ENCODE measurements at regions not wholly inside any gene's neighbourhood (a gene's known extent, or its start where the extent isn't known, plus 50 kb on each side); places are given as distances from the start of the nearest gene placed in this dataset.
"Not testable (repeated sequence)": the region's sequence is repeated elsewhere in the genome, so short reads cannot be mapped to it uniquely, and the experiment has no call there.

DNA sequence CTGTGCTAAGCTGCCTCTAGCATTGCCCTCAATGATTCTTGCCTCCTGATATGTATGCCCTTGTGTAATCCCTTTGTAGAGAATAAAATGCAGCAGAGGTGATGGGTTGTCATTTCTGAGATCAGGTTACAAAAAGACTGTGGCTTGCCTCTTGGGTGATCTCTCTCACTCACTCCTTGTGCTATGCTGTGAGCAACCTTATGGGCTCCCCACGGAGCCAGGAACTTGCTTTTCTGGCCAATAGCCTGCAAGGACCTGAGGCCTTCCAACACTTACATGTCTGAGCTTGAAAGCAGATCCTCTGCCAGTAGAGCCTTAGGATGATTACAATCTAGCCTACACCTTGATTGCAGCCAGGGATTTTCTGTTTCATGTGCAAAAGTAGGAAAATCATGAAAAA lies 123.1 kb upstream of the XIRP2 start:
- no peaks in the 10 kb centered on the region for H3K36me3 Mint-ChIP-seq
- H3K4me3 Mint-ChIP-seq = no peak overlapping the region
- H3K4me1 Mint-ChIP-seq = no peaks in the 10 kb centered on the region
- H3K9me3 Mint-ChIP-seq = no peaks in the 10 kb centered on the region
- H3K27ac Mint-ChIP-seq = no peak overlapping the region
- H3K27me3 Mint-ChIP-seq = no peaks in the 10 kb centered on the region

DNA sequence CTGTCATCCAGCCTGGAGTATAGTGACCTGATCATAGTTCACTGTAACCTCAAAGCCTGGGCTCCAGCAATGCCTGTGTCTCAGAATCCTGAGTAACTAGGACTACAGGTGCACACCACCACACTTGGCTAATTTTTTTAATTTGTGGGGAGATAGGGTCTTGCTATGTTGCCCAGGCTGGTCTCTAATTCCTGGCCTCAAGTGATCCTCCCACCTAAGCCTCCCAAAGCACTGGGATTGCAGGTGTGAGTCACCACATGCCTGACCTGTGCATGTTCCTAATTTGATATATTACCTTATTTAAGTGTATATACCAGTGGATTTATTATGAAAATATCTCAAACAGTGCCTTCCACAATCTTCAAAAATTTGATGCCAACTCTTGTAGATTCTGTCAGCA lies 123.6 kb upstream of the XIRP2 start:
- Mint-ChIP-seq H3K9me3 (no peaks in the 10 kb centered on the region), H3K27me3 (no peaks in the 10 kb centered on the region), H3K36me3 (no peaks in the 10 kb centered on the region), H3K27ac (no peak overlapping the region), H3K4me1 (no peaks in the 10 kb centered on the region), H3K4me3 (no peak overlapping the region)

DNA sequence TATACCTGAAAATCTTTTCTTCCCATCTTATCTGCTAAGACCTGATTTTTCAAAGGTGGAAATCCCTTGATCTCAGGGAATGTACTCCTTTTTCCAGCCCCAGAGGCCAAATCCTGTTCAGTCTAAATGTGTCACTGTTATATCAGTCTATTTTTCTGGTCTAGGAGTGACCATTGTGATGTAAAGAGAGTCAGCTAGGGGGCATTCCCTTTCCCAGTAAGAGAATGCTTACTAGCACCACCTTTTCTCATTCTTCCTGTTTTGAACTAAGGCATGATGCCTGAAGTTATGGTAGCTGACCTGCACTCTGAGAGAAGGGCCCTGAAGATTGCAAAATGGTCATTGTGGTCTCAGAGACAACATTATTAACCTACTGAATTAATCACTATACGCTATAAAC lies 124.1 kb upstream of the XIRP2 start:
- no peaks in the 10 kb centered on the region for H3K9me3 Mint-ChIP-seq
- no peaks in the 10 kb centered on the region for H3K4me1 Mint-ChIP-seq
- H3K27me3 Mint-ChIP-seq = no peaks in the 10 kb centered on the region
- H3K36me3 Mint-ChIP-seq = no peaks in the 10 kb centered on the region
- no peak overlapping the region for H3K27ac Mint-ChIP-seq
- H3K4me3 Mint-ChIP-seq = no peak overlapping the region

DNA sequence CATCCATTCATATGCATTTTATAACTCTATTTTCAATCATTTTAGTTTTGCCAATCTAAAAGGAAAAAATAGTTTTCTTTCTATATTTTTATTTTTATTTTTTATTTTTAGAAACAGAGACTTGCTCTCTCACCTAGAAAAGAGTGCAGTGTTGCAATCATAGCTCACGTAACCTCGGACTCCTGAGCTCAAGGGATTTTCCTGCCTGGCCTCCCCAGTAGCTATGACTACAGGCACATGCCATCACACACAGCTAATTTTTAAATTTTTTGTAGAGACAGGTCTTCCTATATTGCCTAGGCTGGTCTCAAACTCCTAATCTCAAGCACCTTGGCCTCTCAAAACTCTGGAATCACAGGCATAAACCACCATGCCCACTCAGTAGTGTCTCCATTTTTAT lies 125.5 kb upstream of the XIRP2 start:
- no peaks in the 10 kb centered on the region for H3K27me3 Mint-ChIP-seq
- no peaks in the 10 kb centered on the region for H3K4me1 Mint-ChIP-seq
- H3K27ac Mint-ChIP-seq = no peak overlapping the region
- no peaks in the 10 kb centered on the region for H3K36me3 Mint-ChIP-seq
- no peak overlapping the region for H3K4me3 Mint-ChIP-seq
- no peaks in the 10 kb centered on the region for H3K9me3 Mint-ChIP-seq

DNA sequence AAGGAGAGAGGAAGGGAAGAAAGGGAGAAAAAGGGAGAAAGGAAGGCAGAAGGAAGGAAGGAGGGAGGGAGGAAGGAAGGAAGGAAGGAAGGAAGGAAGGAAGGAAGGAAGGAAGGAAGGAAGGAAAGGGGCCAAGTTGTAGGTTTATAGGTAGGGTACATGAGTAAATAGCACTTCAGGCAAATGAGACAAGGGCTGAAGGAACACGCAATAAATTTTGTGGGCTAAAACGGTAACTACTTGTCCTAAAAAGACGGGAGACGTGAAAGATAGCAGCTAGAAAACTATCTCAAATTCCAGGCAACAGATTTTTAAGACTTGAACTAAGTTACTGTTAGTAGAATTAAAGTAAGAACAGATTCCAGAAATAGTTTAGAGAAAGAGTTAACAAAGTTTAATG lies 129.3 kb upstream of the XIRP2 start:
- no peak overlapping the region for H3K4me3 Mint-ChIP-seq
- H3K9me3 Mint-ChIP-seq = no peaks in the 10 kb centered on the region
- no peaks in the 10 kb centered on the region for H3K4me1 Mint-ChIP-seq
- no peak overlapping the region for H3K27ac Mint-ChIP-seq
- H3K27me3 Mint-ChIP-seq = no peaks in the 10 kb centered on the region
- no peaks in the 10 kb centered on the region for H3K36me3 Mint-ChIP-seq

DNA sequence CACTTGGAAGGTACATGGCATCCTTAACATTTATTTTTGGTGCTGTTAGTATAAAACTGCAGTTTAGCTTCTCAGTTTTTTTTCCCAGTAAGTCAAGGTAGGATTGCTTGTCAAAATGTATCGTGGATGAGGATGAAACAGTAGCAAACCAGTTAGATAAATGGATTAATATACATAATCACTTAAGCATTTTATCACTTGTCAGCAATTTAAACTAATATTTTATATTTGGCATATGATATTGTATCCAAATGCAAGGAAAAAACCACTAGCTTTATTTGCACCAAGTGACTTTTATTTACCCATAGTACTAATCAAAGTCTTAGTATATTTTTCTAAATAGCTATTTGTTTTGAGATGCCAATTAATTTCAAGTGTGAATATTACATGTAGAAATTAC lies 137.7 kb upstream of the XIRP2 start:
- H3K36me3 Mint-ChIP-seq = no peaks in the 10 kb centered on the region
- no peaks in the 10 kb centered on the region for H3K27me3 Mint-ChIP-seq
- no peaks in the 10 kb centered on the region for H3K4me1 Mint-ChIP-seq
- H3K27ac Mint-ChIP-seq = no peak overlapping the region
- H3K9me3 Mint-ChIP-seq = peaks cover 10% of the 10 kb centered on the region
- no peak overlapping the region for H3K4me3 Mint-ChIP-seq

DNA sequence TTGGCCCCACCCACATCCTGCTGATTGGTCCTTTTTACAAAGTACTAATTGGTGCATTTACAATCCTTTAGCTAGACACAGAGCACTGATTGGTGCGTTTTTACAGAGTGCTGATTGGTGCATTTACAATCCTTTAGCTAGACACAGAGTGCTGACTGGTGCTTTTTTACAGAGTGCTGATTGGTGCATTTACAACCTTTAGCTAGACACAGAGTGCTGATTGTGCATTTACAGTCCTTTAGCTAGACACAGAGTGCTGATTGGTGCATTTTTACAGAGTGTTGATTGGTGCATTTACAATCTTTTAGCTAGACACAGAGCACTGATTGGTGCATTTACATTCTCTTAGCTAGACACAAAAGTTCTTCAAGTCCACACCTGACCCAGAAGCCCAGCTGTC lies 144.2 kb upstream of the XIRP2 start:
- not testable (repeated sequence) for H3K27me3 Mint-ChIP-seq, H3K36me3 Mint-ChIP-seq, H3K4me1 Mint-ChIP-seq, H3K27ac Mint-ChIP-seq, H3K4me3 Mint-ChIP-seq
- H3K9me3 Mint-ChIP-seq = peaks cover 20% of the 10 kb centered on the region

DNA sequence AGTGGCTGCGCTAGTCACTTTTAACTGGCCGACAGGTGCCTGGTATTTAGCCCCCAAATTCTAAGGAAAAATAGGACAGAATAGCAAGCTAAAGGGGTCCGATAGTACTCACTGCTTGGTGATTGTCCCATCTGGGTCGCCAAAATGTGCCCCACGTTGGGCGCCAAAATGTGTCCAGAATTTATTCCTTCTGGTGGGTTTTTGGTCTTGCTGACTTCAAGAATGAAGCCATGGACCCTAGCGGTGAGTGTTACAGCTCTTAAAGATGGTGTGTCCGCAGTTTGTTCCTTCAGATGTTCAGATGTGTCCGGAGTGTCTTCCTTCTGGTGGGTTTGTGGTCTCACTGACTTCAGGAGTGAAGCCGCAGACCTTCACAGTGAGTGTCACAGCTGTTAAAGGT lies 144.8 kb upstream of the XIRP2 start:
- H3K9me3 Mint-ChIP-seq = peaks cover 20% of the 10 kb centered on the region
- H3K4me1 Mint-ChIP-seq, H3K27me3 Mint-ChIP-seq, H3K27ac Mint-ChIP-seq, H3K4me3 Mint-ChIP-seq, H3K36me3 Mint-ChIP-seq: not testable (repeated sequence)

DNA sequence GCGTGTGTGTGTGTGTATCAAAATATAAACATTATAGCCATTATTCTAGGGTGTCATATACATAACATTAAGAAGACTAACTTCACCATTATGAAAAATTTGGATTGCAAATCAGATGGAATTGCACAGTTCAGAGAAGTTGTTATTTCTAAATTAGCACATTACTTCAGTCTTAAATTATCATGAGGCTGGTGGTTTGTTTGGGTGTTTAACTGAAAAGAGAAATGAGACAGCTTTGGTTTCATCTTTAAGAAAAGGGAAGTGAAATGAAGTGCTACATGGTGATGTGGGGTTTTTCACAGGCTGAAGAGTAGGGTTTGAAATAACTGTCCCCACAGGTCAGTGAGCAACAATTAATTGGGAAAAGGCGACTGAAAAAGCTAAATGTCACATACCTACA lies 161.2 kb upstream of the XIRP2 start:
- H3K4me1 Mint-ChIP-seq = no peaks in the 10 kb centered on the region
- no peak overlapping the region for H3K4me3 Mint-ChIP-seq
- H3K27ac Mint-ChIP-seq = no peak overlapping the region
- H3K9me3 Mint-ChIP-seq = peaks cover 9% of the 10 kb centered on the region
- no peaks in the 10 kb centered on the region for H3K36me3 Mint-ChIP-seq
- H3K27me3 Mint-ChIP-seq = no peaks in the 10 kb centered on the region

DNA sequence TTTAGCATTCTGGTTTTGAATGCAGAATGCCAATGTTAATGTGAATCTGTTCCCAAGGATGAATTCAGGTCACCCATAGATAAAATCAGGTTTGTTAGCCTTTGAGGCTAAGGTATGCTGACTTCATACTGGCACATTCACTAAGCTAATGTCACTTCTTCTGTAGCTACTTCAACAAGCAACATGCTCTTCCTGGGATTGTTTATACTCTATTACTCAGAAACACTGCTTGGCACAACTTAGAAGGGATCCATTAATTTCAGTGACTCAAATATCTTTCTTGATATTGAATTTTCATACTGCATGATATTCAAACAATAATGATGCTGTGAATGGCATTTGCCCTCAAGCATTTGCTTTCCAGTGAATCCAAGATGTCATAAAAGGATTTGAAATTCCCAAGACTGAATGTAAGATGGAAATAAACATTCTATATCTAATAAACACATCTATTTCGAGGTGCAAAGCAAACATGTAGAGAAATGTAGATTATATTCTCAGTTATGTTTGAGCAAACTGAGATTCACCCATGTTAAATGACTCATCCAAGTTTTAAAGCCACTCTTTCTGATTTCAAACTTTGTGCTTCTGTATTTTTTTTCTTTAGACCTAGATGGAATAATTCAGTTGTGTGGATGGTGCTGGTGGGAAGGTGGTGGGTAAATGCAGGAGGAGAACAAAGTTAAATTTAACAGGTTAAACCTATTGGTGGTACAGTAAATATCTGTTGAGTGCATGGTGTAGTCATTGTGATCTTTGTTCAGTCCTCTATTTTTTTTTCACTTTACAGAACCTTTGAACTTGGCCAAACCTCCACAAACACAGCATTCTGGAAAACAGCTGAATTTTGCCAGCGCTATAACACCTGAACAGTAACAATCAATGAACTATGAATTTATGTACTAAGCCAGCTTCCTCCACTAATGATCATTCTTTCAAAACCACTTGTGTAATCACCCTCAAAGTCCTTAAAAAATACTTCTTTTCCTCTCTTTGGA lies 162.1 kb upstream of the XIRP2 start:
- Mint-ChIP-seq H3K4me3 (no peak overlapping the region), H3K4me1 (no peaks in the 10 kb centered on the region), H3K27me3 (no peaks in the 10 kb centered on the region), H3K9me3 (peaks cover 9% of the 10 kb centered on the region), H3K27ac (no peak overlapping the region), H3K36me3 (no peaks in the 10 kb centered on the region)

DNA sequence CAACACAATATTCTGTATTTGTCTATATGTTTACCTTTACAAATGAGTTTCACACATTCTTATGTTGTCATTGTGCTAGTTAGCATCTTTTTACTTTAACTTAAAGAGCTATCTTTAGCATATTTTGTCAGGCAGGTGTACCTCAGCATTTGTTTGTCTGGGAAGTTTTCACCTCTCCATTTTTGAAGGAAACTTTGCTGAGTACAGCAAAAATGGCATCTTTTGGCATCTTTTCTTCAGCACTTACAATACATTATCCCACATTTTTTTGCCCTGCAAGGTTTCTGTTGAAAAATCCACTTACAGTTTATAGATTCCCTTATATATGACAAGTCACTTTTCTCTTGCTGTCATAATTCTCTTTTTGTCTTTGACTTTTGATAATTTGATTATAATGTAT lies 171.3 kb upstream of the XIRP2 start:
- no peaks in the 10 kb centered on the region for H3K4me1 Mint-ChIP-seq
- peaks cover 5% of the 10 kb centered on the region for H3K9me3 Mint-ChIP-seq
- no peaks in the 10 kb centered on the region for H3K36me3 Mint-ChIP-seq
- H3K4me3 Mint-ChIP-seq = no peak overlapping the region
- H3K27ac Mint-ChIP-seq = no peak overlapping the region
- H3K27me3 Mint-ChIP-seq = no peaks in the 10 kb centered on the region

DNA sequence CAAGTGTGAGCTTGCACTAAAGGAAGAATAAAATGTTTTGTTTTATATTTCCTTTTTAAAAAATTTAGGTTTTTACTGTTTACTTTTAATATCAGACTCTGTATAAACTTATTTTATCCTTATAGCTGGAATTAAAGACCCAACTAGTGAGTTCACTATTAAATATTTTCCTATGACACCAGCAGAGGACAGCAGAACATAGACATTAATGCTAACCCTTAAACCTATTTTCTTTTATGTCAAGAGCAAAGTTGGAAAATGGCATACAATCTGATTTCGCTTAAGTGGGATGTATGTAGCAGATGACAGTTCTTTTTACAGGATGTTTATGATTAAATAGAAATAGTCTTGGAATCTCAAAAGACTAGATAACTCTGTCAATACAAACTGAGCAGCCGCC lies 188.2 kb upstream of the XIRP2 start:
- no peaks in the 10 kb centered on the region for H3K9me3 Mint-ChIP-seq
- no peak overlapping the region for H3K27ac Mint-ChIP-seq
- H3K4me1 Mint-ChIP-seq = no peaks in the 10 kb centered on the region
- H3K4me3 Mint-ChIP-seq = no peak overlapping the region
- H3K36me3 Mint-ChIP-seq = no peaks in the 10 kb centered on the region
- H3K27me3 Mint-ChIP-seq = no peaks in the 10 kb centered on the region

DNA sequence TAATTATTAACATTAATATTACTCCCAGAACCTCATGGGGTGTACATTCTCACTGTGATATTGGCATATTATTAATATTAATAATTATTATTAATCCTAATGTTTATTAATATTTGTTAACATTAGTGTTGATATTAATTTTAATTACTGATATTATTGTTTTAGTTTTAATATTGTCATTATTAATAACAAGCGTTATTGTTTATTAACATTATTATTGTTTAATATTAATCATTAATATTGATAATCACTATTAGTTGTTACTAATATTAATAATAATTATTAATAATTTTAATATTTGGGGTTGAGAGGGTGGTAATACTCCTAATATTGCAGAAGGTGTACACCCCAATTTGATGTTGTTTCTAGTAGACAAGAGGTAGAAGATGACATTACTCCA lies 193.1 kb upstream of the XIRP2 start:
- Mint-ChIP-seq H3K27me3 (no peaks in the 10 kb centered on the region), H3K27ac (no peak overlapping the region), H3K4me1 (no peaks in the 10 kb centered on the region), H3K4me3 (no peak overlapping the region), H3K9me3 (peaks cover 16% of the 10 kb centered on the region), H3K36me3 (no peaks in the 10 kb centered on the region)

DNA sequence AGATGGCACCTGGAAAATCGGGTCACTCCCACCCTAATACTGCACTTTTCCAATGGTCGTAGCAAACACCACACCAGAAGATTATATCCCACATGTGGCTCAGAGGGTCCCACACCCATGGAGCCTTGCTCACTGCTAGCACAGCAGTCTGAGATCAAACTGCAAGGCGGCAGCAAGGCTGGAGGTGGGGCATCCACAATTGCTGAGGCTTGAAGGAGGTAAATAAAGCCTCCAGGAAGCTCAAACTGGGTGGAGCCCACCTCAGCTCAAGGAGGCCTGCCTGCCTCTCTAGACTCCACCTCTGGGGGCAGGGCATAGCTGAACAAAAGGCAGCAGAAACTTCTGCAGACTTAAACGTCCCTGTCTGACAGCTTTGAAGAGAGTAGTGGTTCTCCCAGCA lies 192.0 kb upstream of the SCN7A start:
- H3K4me3 Mint-ChIP-seq, H3K9me3 Mint-ChIP-seq, H3K27me3 Mint-ChIP-seq, H3K36me3 Mint-ChIP-seq, H3K27ac Mint-ChIP-seq, H3K4me1 Mint-ChIP-seq: not testable (repeated sequence)

DNA sequence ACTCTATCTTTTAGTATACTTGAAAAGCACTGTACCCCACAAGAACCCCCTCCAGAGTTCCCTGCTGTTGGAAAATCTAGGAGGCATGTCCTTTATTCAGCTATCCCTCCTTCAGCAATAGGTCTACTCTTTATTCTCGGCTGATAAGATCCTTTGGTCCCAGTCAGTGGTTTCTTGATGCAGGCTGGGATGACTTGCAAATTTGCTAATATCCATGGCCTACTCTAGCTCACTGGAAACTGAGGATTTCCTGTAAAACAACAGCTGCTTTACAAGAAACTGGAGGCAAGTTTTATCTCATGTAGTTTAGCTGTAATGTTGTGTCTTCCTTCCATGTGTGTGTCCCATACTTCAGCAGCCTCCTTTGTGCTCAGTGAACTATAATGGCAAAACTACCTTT lies 183.9 kb upstream of the SCN7A start:
- no peak overlapping the region for H3K27ac Mint-ChIP-seq
- H3K27me3 Mint-ChIP-seq = no peaks in the 10 kb centered on the region
- no peaks in the 10 kb centered on the region for H3K4me1 Mint-ChIP-seq
- no peaks in the 10 kb centered on the region for H3K9me3 Mint-ChIP-seq
- no peak overlapping the region for H3K4me3 Mint-ChIP-seq
- no peaks in the 10 kb centered on the region for H3K36me3 Mint-ChIP-seq

DNA sequence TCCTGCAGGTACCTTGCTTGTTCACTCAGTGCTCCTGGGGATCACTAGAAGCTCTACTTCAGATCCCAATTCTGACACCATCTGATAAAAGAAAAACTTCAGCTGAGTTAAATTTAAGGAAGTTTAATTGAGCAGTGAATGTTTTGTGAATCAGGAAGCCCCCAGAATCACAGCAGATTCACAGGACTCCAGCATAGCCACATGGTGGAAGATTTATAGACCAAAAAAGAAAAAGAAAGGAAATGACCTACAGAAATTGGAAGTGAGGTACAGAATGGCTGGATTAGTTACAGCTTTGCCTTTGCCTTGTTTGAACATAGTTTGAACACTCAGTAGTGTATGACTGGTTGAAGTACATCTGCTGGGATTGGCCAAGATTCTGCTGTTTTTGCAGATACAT lies 182.7 kb upstream of the SCN7A start:
- Mint-ChIP-seq H3K27ac (no peak overlapping the region), H3K4me1 (no peaks in the 10 kb centered on the region), H3K4me3 (no peak overlapping the region), H3K9me3 (no peaks in the 10 kb centered on the region), H3K36me3 (no peaks in the 10 kb centered on the region), H3K27me3 (no peaks in the 10 kb centered on the region)

DNA sequence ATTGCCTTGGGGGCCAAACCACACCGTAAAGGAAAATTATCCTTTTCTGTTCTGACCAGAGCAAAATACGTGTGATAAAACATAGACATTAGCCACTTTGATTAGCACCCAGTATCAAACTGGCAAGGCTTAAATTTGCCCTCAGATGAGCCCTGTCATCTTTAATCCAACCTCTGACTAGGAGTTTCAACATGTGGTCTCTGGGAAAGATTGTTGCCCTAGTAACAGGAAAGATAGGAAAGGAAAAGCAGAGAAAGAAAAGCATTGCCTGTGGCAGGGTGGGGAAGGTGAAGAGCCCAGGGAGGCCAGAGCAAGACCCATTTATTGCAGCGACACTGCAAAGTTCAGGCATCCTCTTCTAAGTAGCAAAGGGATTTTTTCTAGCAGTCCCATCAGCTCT lies 181.5 kb upstream of the SCN7A start:
- H3K4me1 Mint-ChIP-seq = no peaks in the 10 kb centered on the region
- no peaks in the 10 kb centered on the region for H3K9me3 Mint-ChIP-seq

More for the DNA sequence above, 181.5 kb upstream of the SCN7A start:
- no peaks in the 10 kb centered on the region for H3K27me3 Mint-ChIP-seq
- H3K27ac Mint-ChIP-seq = no peak overlapping the region
- no peak overlapping the region for H3K4me3 Mint-ChIP-seq
- no peaks in the 10 kb centered on the region for H3K36me3 Mint-ChIP-seq

All from activated naive CD4-positive, alpha-beta T cell treated with anti-CD3 and anti-CD28 coated beads, Interleukin-2, amount 50 U/mL, for 24 hours (primary cell).